Activated CD4-positive, CD25-positive, alpha-beta regulatory T cell treated with anti-CD3 and anti-CD28 coated beads, Interleukin-2, amount 50 U/mL, for 24 hours (primary cell): ENCODE measurements at regions not wholly inside any gene's neighbourhood (a gene's known extent, or its start where the extent isn't known, plus 50 kb on each side); places are given as distances from the start of the nearest gene placed in this dataset.

Source experiments
- ATAC-seq, 2 donors: fragments of 150-1000 bp; cut with Tn5 transposase; one replicate each; pipeline ENCODE4 v1.10.0; 2021; ENCODE audit warnings: mild to moderate bottlenecking in 1 of 2, moderate library complexity in 1 of 2

GRCh38 chr11:98090861-98091505 is 929.8 kb upstream of the CNTN5 start:
- ATAC-seq, result no peak

GRCh38 chr11:98099371-98099770 is 921.4 kb upstream of the CNTN5 start:
- no peak for ATAC-seq

DNA sequence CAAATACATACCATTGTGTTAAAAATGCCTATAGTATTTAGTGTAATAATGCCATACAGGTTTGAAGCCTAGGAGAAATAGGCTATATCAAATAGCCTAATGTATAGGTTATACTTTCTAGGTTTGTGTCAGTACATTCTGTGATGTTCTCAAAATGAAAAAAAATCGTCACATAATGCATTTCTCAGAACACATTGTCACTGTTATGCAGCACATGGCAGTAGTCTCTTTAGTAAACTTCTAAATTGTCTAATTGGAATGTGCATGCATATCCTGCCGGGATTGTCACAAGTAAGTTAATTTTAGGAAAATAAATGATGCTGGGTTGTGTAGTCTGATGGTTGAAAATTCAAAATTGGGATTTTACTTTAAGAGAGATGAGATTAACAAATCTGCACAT is 920.1 kb upstream of the CNTN5 start:
- ATAC-seq, result no peak

GRCh38 chr11:98101329-98101728 is 919.4 kb upstream of the CNTN5 start:
- ATAC-seq, result no peak

DNA sequence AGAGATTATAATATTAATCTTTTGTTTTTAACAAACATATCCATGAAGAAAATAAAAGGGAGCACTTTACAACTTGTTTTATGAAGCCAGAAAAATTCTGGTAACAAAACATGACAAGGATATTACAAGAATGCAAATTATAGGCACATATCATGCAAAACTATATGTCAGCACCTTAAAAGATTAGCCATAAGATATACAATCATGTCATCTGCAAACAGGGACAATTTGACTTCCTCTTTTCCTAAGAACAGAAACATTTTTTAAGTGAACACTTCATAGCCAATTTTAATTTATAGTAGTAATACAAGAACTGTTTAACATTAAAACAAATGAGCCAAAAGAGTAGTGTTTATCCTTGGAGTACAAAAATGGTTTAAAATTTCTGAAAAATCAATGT is 916.5 kb upstream of the CNTN5 start:
- ATAC-seq, result no peak

GRCh38 chr11:98107736-98108135 is 913.0 kb upstream of the CNTN5 start:
- ATAC-seq, result no peak

- ATAC-seq, result no peak
These were observed 910.7 kb upstream of the CNTN5 start for GRCh38 chr11:98110030-98110429.

GRCh38 chr11:98115873-98116272 is 904.9 kb upstream of the CNTN5 start:
- no peak for ATAC-seq

DNA sequence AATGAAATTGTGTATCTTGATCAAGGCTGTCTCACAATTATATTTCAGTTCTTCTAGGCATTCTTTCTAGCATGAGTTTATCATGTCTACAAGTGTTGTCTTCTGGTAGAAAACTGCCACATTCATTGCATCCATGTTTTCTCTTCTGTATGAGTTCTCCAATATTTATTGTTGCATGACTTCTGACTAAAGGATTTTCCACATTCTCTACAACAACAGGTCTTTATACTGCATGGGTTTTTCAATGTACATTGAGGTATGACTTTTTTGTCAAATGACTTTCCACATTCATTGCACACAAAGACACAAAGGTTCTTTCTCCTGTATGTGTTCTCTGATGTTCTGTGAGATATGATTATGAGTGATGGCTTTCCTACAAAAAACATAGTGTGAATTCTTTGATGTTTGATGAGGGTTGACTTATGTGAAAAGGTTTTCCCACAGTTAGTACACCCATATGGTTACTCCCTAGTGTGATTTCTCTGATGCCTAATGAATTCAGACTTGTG is 890.6 kb upstream of the CNTN5 start:
- ATAC-seq, result no peak

DNA sequence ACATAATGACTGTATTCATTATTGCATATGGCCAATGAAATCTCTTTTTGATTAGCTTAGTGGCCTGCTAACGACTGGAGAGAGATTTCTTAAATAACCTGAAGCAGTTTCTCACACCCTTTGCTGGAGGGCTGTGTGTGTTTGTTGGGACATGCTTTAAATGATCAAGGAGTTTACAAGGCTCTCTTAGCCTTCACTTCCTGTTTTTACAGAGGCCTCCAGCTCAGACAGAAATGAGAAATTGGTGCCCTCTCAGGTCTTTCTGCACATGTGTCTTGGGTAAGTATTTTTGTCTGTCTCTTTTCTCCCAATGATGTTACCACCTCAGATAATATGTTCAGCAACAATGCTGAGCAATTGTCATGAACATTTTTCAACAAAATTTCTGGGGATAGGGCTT is 884.4 kb upstream of the CNTN5 start:
- no peak for ATAC-seq

DNA sequence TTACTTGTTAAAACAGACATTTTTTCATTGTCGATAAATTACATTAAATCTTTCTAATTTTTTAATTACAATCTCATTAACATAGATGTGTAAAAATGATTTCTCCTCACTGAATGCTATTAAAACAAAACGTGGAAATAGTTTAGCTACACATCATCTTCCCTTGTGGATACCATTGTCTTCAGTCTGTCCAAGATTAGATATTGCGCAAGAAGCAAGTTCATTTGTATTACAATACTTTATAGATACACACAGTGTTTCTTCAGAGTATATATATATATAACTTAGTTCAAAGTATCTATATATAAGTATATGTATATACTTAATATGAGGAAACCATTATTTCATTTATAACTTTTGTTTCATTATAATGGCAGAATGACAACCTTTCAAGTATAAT is 883.3 kb upstream of the CNTN5 start:
- ATAC-seq, result no peak

DNA sequence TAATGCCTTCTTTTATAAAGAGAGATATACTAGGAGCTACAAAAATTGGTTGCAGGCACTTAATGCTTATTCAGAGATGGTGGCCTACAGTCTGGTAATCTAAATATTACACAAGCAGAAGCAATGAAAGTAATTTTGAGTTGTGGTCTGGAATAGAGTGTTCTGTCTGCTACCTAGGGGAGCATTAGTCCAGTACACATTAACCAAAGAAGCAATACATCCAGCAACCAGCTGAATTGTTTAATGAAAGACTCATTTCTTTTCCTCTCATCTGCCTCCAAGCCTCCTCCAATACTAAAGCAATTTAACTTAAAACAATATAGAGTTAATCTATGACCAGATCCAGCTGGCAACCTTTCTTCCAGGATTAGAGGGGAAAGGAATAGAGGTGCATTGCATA is 877.1 kb upstream of the CNTN5 start:
- no peak for ATAC-seq

- no peak for ATAC-seq
These were observed 867.0 kb upstream of the CNTN5 start for GRCh38 chr11:98153752-98154151.

DNA sequence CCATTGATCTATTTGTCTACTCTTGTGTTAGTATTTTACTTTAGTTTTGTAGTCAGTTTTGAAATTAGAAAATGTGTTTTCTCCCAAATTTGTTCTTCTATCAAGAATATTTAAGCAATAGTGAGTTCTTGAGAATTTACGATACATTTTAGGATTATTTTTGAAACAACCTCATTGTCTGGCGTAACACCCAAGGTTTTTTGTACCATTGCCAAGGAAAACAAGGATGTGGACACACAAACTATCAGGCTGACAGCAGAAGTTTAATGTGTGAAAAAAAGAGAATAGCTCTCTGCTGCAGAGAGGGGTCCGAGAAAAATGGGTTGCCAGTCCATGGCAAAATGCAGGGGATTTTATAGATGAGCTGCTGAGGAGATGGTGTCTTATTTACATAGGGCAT is 865.1 kb upstream of the CNTN5 start:
- no peak for ATAC-seq

DNA sequence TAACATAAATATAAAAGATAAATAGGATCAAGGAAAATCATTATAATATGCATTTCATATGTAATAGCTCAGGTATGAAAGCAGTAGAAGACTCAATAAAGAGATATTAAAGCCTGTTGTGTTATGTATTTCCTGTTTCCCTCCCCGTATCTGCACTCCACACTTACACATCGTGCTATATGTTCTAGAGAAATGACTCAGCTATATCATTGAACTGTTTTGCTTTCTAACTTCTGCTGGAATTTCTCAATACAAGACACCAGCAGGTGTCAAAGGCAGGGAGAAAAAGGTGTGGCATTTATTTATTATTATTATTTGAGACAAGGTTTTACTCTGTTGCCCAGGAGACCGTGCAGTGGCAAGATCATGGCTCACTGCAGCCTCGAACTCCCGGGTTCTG is 842.8 kb upstream of the CNTN5 start:
- no peak for ATAC-seq

DNA sequence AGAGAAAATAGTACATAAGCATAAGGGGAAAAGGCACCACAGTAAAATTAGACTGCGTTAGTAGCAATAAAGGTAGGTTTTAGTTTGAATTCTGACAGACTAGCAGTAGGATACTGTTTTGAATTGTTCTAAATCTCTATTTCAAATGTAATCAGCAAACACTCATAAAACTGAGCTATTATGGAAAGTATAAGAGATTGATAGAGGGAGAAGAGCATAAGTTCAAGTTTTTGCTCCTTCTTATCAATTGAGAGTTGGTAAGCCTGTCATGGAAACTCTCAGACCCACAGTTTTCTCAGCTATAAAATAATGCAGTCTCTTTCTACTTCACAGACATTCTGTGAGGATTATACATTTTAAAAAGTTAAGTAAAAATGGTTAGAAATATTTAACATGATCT is 840.2 kb upstream of the CNTN5 start:
- no peak for ATAC-seq

- ATAC-seq, result no peak
These were observed 839.8 kb upstream of the CNTN5 start for GRCh38 chr11:98180921-98181320.

DNA sequence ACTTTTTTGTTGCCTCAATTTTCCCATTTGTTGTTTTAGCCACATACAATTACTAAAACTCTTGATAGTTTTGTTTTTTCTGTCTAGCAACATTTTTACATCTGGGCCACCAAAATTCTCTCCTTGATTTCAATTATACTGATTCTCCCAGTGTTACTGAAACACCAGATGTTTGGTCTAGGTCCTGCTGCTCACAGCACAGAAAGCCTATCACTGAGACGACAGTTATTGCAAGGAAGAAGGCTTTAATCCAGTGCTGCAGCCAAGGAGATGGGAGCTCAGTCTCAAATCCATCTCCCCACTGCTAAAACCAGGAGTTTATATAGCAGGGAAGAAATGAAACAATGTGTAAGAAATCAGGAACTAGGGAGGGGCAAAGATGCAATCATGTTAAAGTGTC is 837.7 kb upstream of the CNTN5 start:
- ATAC-seq, result no peak

GRCh38 chr11:98185245-98185644 is 835.5 kb upstream of the CNTN5 start:
- ATAC-seq, result no peak

GRCh38 chr11:98194611-98195010 is 826.1 kb upstream of the CNTN5 start:
- ATAC-seq, result no peak

DNA sequence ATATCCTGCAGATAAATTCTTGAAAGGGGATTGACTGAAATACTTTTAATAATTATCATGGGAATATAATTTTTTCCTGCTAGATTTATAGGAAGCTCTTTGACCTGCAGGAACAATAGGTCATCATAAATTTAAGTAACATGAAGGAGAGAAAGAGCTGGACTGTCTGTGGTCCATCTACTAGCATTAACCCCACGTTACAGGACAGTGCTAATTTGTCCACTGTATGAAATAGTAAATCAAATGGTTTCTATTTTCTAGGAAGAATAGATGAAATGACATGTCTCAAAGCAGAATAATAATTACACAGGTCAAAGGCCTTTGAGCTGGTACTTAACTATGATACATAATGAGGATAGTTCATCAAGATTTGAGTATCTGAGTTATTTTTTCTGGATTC is 825.4 kb upstream of the CNTN5 start:
- no peak for ATAC-seq

- no peak for ATAC-seq
These were observed 813.7 kb upstream of the CNTN5 start for GRCh38 chr11:98207086-98207485.

DNA sequence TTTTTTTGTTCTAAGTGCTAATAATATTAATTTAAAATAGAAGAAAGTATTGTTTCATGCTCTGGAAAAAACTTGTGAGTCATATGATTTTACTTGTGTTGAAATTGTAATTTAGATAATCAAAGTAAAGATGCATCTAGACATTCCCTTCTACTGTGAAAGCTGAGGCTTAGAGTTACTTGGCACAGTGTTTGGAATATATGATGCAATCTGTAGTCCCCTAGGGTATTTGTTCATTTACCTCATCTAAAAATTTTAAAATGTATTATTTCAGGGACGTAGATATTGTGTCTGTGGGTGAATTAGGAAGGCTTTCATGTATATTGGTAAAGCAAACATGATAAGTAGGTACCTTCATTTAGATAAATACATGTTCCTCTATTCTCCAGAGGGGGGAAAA is 793.5 kb upstream of the CNTN5 start:
- no peak for ATAC-seq

- no peak for ATAC-seq
These were observed 790.1 kb upstream of the CNTN5 start for GRCh38 chr11:98230678-98231077.

GRCh38 chr11:98234698-98235097 is 786.1 kb upstream of the CNTN5 start:
- ATAC-seq, result no peak
